A673 (cell line): ENCODE measurements at regions not wholly inside any gene's neighbourhood (a gene's known extent, or its start where the extent isn't known, plus 50 kb on each side); places are given as distances from the start of the nearest gene placed in this dataset.

Experiments
- BruUV-seq: library from RNA; stranded (reverse); fragments of 400-500 nt; replicated peaks from 2 replicates; lab custom pipeline; 2021; lab: Mats Ljungman, UMichigan
- CTCF ChIA-PET: fragments of 300-600 bp; sonication (Branson Sonifier 250); formaldehyde crosslinking; loops from one replicate; lab custom pipeline; 2022; ENCODE audit warnings: antibody characterized with exemption; lab: Charles Lee
- POLR2A ChIA-PET: fragments of 300-600 bp; sonication (Branson Sonifier 250); formaldehyde crosslinking; loops from one replicate; lab custom pipeline; 2022; ENCODE audit warnings: antibody characterized with exemption; ENCODE audit not compliant: low non-redundant PET; lab: Charles Lee
- DNase-seq: peaks from one replicate; pipeline ENCODE4 v3.0.0-alpha.2; 2015; ENCODE audit warnings: low spot score
- H3K27ac ChIP-seq: fragments of 200-600 bp; sonication (generic); 2 replicates; pipeline ENCODE4 v1.5.1; 2016; ENCODE audit warnings: mixed run types, low read depth, mild to moderate bottlenecking, mixed read lengths, antibody characterized with exemption, low read length; ENCODE audit not compliant: poor library complexity, severe bottlenecking
- H3K27me3 ChIP-seq: fragments of 200-600 bp; sonication (generic); replicated peaks from 2 replicates; pipeline ENCODE4 v1.6.1; 2017; ENCODE audit warnings: mixed run types, low read depth, mild to moderate bottlenecking, mixed read lengths, antibody characterized with exemption, low read length; ENCODE audit not compliant: insufficient read depth, poor library complexity
- H3K36me3 ChIP-seq: fragments of 200-600 bp; sonication (generic); 2 replicates; pipeline ENCODE4 v1.6.1; 2016; ENCODE audit warnings: mixed run types, mild to moderate bottlenecking, mixed read lengths, antibody characterized with exemption, low read length; ENCODE audit not compliant: insufficient read depth, poor library complexity, severe bottlenecking
- H3K4me1 ChIP-seq: fragments of 200-600 bp; sonication (generic); 2 replicates; pipeline ENCODE4 v1.6.1; 2017; ENCODE audit warnings: mixed run types, mild to moderate bottlenecking, mixed read lengths, antibody characterized with exemption, low read length; ENCODE audit not compliant: insufficient read depth, poor library complexity, severe bottlenecking
- H3K4me3 ChIP-seq: fragments of 200-600 bp; sonication (generic); 2 replicates; pipeline ENCODE4 v1.5.1; 2016; ENCODE audit warnings: low read depth, mixed run types, mild to moderate bottlenecking, mixed read lengths, low read length; ENCODE audit not compliant: poor library complexity, severe bottlenecking
- H3K9me3 ChIP-seq: fragments of 200-600 bp; sonication (generic); 2 replicates; pipeline ENCODE4 v1.6.1; 2016; ENCODE audit warnings: mixed run types, low read depth, mild to moderate bottlenecking, mixed read lengths, antibody characterized with exemption, low read length; ENCODE audit not compliant: poor library complexity, severe bottlenecking
- EZH2 ChIP-seq: fragments of 200-600 bp; sonication (generic); IDR thresholded peaks from 2 replicates; pipeline ENCODE4 v1.6.1; 2017; ENCODE audit warnings: borderline replicate concordance, low read depth, mild to moderate bottlenecking, mixed read lengths, antibody characterized with exemption, low read length; ENCODE audit not compliant: poor library complexity, severe bottlenecking
- intact Hi-C: fragments of 100-400 bp; cut with micrococcal nuclease; formaldehyde crosslinking; loops from one replicate; pipeline ENCODE4 v1.10.0; 2022; ENCODE audit not compliant: unreplicated experiment
- TF ChIP-seq, protein P1 (sequence below): fragments of 300-800, 200-600 bp; sonication (generic); conservative IDR thresholded peaks from 2 replicates; pipeline ENCODE4 v1.5.1; 2017; ENCODE audit warnings: low read depth, mild to moderate bottlenecking, antibody characterized with exemption, low read length, moderate library complexity, mixed read lengths

DNA sequence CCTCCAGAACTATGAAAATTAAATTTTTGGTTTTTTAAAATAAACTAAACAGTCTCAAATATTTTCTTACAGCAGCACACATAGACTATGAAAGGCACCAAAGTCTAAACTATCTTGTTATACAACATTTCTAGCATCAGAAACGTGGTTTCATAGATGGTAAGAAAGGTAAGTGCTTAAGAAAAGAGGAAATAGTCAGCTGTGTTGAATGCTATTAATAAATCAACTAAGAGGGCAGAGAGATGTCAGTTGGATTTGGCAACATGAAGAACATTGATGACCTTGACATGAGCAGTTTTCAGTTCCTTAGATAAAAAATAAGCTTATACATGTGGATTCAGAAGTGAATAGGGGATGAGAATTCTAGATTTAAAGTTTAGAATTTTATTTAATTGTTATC, 113.6 kb downstream of the RFX6 start:
- Histone ChIP-seq H3K27me3 (peaks cover 24% of the 10 kb centered on the region), H3K4me3 (no peak overlapping the region), H3K27ac (no peak overlapping the region), H3K4me1 (no peaks in the 10 kb centered on the region), H3K9me3 (no peaks in the 10 kb centered on the region), H3K36me3 (no peaks in the 10 kb centered on the region)
- DNase-seq: no peak
- BruUV-seq: no TSS peak
- CTCF ChIA-PET: no interaction called here
- TF ChIP-seq EZH2: no peak
- TF ChIP-seq, protein P1, sequence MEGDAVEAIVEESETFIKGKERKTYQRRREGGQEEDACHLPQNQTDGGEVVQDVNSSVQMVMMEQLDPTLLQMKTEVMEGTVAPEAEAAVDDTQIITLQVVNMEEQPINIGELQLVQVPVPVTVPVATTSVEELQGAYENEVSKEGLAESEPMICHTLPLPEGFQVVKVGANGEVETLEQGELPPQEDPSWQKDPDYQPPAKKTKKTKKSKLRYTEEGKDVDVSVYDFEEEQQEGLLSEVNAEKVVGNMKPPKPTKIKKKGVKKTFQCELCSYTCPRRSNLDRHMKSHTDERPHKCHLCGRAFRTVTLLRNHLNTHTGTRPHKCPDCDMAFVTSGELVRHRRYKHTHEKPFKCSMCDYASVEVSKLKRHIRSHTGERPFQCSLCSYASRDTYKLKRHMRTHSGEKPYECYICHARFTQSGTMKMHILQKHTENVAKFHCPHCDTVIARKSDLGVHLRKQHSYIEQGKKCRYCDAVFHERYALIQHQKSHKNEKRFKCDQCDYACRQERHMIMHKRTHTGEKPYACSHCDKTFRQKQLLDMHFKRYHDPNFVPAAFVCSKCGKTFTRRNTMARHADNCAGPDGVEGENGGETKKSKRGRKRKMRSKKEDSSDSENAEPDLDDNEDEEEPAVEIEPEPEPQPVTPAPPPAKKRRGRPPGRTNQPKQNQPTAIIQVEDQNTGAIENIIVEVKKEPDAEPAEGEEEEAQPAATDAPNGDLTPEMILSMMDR: no peak
- intact Hi-C loops: no loop called here
- POLR2A ChIA-PET: no interaction called here

- intact Hi-C loops: no loop called here
- Histone ChIP-seq H3K4me1 (no peaks in the 10 kb centered on the region), H3K27ac (no peak overlapping the region), H3K9me3 (no peaks in the 10 kb centered on the region), H3K27me3 (peaks cover 11% of the 10 kb centered on the region), H3K36me3 (no peaks in the 10 kb centered on the region), H3K4me3 (no peak overlapping the region)
- TF ChIP-seq EZH2: no peak
- TF ChIP-seq, protein P1: no peak
- no TSS peak for BruUV-seq
- DNase-seq: no peak
- ChIA-PET CTCF (no interaction called here), POLR2A (no interaction called here)
Measured at GRCh38 chr6:116992546-116992945, 115.5 kb downstream of the RFX6 start.

DNA sequence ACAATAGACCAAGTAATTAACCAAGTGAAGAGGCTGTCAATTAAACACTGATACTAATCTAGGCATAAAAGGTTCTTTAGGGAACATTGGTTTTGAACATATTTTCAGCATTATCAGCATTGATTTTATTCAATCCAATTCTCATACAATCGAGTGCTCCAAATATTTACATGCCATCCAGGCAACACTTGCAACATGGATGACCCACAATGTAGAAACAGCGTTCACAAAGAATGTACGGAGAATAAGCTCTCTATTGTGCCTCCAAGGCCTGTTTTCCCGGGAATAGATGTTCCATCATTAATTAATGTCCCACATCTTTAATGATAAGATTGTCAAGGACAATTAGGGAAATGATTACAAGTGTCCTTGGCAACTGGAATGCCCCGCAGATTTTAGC, 117.4 kb downstream of the RFX6 start:
- TF ChIP-seq, protein P1: no peak
- no peak for TF ChIP-seq EZH2
- H3K27ac ChIP-seq: no peak overlapping the region
- no peaks in the 10 kb centered on the region for H3K36me3 ChIP-seq
- CTCF ChIA-PET: no interaction called here
- intact Hi-C loops: no loop called here
- H3K4me1 ChIP-seq: no peaks in the 10 kb centered on the region
- H3K4me3 ChIP-seq: no peak overlapping the region
- BruUV-seq: no TSS peak
- peaks cover 16% of the 10 kb centered on the region for H3K27me3 ChIP-seq
- POLR2A ChIA-PET: no interaction called here
- no peak for DNase-seq
- H3K9me3 ChIP-seq: no peaks in the 10 kb centered on the region
